HUES6 (cell line): ENCODE measurements at regions not wholly inside any gene's neighbourhood (a gene's known extent, or its start where the extent isn't known, plus 50 kb on each side); places are given as distances from the start of the nearest gene placed in this dataset.

ENCODE experiments used
- H3K27ac ChIP-seq: 2 replicates; pipeline ENCODE4 v1.7.0; 2013; ENCODE audit warnings: low read depth, mild to moderate bottlenecking, low read length, inconsistent platforms
- H3K27me3 ChIP-seq: 2 replicates; pipeline ENCODE4 v1.6.1; 2013; ENCODE audit warnings: low read length; ENCODE audit not compliant: control insufficient read depth, insufficient read depth
- H3K36me3 ChIP-seq: 2 replicates; pipeline ENCODE4 v1.6.1; 2013; ENCODE audit warnings: low read length; ENCODE audit not compliant: control insufficient read depth, insufficient read depth
- H3K4me1 ChIP-seq: 2 replicates; pipeline ENCODE4 v1.6.1; 2013; ENCODE audit warnings: low read length; ENCODE audit not compliant: control insufficient read depth, insufficient read depth
- H3K4me3 ChIP-seq: 2 replicates; pipeline ENCODE4 v1.5.1; 2013; ENCODE audit warnings: low read depth, low read length
- H3K9ac ChIP-seq: one replicate; pipeline ENCODE4 v1.6.1; 2013; ENCODE audit warnings: mild to moderate bottlenecking, low read length
- H3K9me3 ChIP-seq: 2 replicates; pipeline ENCODE4 v1.6.1; 2013; ENCODE audit warnings: low read depth, low read length; ENCODE audit not compliant: control insufficient read depth, insufficient read depth

DNA sequence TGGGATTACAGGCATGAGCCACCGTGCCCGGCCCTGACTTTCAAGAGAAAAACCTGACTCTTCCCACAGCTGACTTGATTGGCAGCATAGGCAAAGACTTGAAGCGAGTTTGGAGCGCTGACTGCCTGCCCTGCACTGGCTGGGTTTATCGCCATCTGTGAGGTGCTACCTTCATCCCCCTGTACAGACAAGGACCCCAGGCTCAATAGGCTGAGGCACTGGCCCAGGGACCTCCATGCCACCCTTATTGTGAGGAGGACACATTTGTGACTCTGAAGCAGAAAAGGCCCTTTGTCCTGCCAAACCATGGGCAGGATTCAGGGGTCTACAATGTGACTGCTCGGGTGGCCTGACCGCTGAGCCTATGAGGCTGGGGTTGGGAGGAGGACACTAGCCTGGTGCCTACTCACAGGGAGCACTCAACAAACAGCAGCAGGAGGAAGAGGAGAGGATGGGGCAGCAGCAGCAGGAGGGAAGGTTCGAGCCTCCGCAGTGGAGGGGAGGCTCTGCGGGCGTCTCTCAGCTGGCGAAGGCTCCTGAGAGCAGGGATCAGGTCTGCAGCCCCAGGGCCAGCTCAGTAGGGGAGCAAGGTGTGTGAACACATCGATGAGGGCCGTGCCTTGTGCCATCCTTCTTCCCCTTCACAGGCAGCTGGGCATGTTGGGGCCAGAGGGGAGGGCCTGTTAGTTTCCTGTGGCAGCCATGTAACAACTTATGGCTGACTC is 72.9 kb upstream of the WNT7B start:
- peaks cover 20% of the 10 kb centered on the region for H3K27me3 ChIP-seq
- no peaks in the 10 kb centered on the region for H3K36me3 ChIP-seq
- no peaks in the 10 kb centered on the region for H3K9me3 ChIP-seq
- H3K4me1 ChIP-seq = peaks cover 11% of the 10 kb centered on the region
- no peak overlapping the region for H3K27ac ChIP-seq
- H3K9ac ChIP-seq = no peak overlapping the region
- no peak overlapping the region for H3K4me3 ChIP-seq

DNA sequence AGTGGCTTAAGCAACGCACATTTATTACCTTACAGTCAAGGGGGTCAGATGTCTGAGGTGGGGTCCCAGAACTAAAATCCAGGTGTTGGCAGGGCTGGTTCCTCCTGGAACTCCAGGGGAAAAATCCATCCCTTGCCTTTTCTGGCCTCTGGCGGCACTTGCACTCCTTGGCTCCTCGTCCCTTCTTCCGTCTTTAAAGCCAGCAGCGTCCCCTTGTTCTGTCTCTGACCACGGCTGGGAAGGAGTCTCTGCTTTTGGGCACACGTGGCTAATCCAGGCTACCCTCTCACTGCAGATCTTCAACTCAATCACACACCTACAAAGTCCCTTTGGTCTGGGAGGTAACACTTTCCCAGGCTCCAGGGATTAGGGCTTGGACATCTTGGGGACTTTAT is 73.5 kb upstream of the WNT7B start:
- Histone ChIP-seq H3K27me3 (peaks cover 14% of the 10 kb centered on the region), H3K27ac (no peak overlapping the region), H3K4me1 (peaks cover 6% of the 10 kb centered on the region), H3K36me3 (no peaks in the 10 kb centered on the region), H3K9me3 (no peaks in the 10 kb centered on the region), H3K9ac (no peak overlapping the region), H3K4me3 (no peak overlapping the region)

GRCh38 chr22:46050916-46051614 is 74.1 kb upstream of the WNT7B start:
- Histone ChIP-seq H3K27ac (no peak overlapping the region), H3K27me3 (peaks cover 8% of the 10 kb centered on the region), H3K4me3 (no peak overlapping the region), H3K36me3 (no peaks in the 10 kb centered on the region), H3K4me1 (peaks cover 5% of the 10 kb centered on the region), H3K9ac (no peak overlapping the region), H3K9me3 (no peaks in the 10 kb centered on the region)

DNA sequence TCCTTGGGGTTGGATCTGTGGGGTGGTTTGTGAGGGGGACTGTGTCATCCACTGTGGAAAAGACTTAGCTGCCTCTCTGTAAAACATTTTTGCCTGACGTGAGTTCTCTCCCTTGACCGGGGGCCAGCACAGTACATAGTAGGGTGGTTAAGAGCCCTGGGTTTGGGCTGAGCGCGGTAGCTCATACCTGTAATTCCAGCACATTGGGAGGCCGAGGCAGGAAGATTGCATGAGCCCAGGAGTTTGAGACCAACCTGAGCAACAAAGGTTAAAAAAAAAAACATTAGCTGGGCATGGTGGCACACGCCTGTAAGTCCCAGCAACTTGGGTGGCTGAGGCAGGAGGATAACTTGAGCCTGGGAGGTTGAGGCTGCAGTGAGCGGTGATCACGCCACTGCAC is 74.7 kb upstream of the WNT7B start:
- H3K27ac ChIP-seq = no peak overlapping the region
- H3K4me1 ChIP-seq = peaks cover 5% of the 10 kb centered on the region
- H3K27me3 ChIP-seq = peaks cover 2% of the 10 kb centered on the region
- no peak overlapping the region for H3K4me3 ChIP-seq
- H3K36me3 ChIP-seq = no peaks in the 10 kb centered on the region
- no peak overlapping the region for H3K9ac ChIP-seq
- H3K9me3 ChIP-seq = no peaks in the 10 kb centered on the region

- H3K27me3 ChIP-seq = no peaks in the 10 kb centered on the region; the same call in none of the 2 replicates
- no peak overlapping the region for H3K9ac ChIP-seq
- peaks cover 5% of the 10 kb centered on the region for H3K4me1 ChIP-seq
- H3K27ac ChIP-seq = no peak overlapping the region
- H3K4me3 ChIP-seq = no peak overlapping the region
- H3K9me3 ChIP-seq = no peaks in the 10 kb centered on the region
- no peaks in the 10 kb centered on the region for H3K36me3 ChIP-seq
These were observed 75.4 kb upstream of the WNT7B start for GRCh38 chr22:46052331-46052771.

DNA sequence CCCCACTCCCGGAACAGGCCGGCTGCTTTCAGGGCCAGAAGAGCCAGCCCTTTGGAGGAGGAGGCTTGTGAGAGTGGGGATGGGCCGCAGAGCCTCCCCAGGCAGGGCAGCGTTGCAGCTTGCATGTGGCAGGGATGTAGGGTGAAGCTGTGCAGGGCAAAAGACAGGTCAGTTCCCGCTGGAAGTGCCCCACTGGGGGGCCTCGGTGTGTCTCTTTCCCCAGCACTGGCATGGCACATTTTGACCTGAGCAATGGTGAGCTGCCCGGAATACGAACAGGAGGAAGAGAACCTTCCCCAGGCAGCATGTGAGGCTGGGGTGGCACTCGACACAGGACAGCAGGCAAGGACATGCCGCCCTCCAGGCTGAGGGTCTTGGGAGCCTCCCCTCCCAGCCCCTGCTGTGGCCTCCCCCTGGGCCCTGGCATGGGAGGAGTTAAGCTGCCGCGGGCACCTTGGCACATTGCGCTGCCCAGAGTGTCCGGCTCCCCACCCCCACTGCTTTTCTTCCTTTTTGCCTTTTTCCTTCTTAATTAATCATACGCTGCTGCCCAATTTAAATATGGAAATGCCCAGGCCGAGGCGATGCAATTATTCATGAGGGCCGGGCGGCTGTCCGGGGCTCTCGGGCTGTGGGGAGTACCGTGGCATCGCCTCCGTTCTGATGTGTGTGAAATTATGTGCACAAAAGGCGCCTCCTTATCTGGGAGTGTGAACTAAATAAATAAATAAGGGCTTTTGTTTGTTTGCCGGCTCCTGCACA is 76.0 kb upstream of the WNT7B start:
- Histone ChIP-seq H3K27me3 (no peaks in the 10 kb centered on the region; the same call in 1 of the 2 replicates), H3K9me3 (no peaks in the 10 kb centered on the region), H3K4me3 (no peak overlapping the region), H3K9ac (no peak overlapping the region), H3K36me3 (no peaks in the 10 kb centered on the region), H3K27ac (no peak overlapping the region), H3K4me1 (peaks cover 5% of the 10 kb centered on the region)

DNA sequence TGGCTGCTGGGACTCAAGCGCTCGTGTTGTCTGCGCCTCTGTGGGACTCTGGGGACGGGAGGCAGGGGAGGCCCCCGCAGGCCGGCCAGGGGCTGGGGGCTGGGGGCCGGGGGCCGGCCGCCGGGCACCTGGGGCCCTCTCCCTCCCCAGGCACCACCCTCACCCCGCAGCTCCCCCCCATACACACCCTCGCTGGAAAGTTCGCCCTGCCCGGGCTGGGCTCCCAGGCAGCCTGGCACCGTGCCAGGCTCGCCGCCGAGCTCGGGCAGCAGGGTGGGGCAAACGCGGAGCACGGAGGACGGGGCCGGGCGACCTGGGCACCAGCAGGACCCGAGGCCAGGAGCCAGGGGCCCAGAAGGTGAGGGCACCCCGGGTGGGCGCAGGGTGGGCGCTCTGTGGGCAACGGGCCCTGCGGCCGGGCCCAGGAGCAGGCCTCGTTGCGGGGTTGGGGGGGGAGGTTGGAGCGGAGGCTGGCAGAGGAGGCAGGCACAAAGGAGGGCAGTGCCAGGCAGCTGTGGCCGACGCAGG is 76.7 kb upstream of the WNT7B start:
- H3K9me3 ChIP-seq = no peaks in the 10 kb centered on the region
- no peak overlapping the region for H3K27ac ChIP-seq
- peaks cover 5% of the 10 kb centered on the region for H3K4me1 ChIP-seq
- no peak overlapping the region for H3K4me3 ChIP-seq
- H3K27me3 ChIP-seq = no peaks in the 10 kb centered on the region; the same call in 1 of the 2 replicates
- H3K9ac ChIP-seq = no peak overlapping the region
- H3K36me3 ChIP-seq = no peaks in the 10 kb centered on the region

- Histone ChIP-seq H3K27me3 (no peaks in the 10 kb centered on the region; the same call in 1 of the 2 replicates), H3K9ac (no peak overlapping the region), H3K9me3 (no peaks in the 10 kb centered on the region), H3K4me3 (no peak overlapping the region), H3K4me1 (peaks cover 5% of the 10 kb centered on the region), H3K27ac (no peak overlapping the region), H3K36me3 (no peaks in the 10 kb centered on the region)
These were observed 77.4 kb upstream of the WNT7B start for GRCh38 chr22:46054091-46055073.

DNA sequence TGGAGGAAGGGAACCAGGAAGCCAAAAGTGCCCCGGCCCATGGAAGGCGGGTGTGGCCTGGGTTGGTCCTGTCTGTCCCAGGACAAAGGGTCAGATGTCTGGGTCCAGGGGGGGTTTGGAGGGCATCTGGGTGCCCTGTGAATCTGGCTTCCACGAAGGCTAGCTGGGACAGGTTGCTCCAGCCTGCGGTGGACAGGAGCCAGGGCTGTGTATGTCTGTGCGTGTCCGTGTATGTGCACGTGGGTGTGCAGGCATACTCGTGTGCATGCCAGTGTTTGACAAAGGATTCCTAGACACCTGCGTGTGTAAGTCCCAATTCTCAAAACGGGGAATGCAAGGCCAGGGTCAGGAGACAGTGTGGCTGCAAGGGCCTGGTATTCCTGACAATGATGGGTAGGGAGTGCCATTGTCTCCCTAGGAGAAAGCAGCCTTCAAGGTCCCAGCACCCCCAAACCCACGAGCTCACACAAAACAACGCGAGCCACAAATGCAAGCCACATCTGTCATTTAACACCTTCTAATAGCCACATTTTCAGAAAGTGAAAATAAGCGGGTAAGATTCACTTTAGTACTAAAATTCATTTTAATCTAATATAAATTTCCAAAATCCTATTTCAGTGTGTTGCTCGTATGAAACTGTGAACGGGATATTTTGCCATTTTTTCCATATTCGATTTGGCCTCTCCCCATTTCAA is 78.4 kb upstream of the WNT7B start:
- H3K27me3 ChIP-seq = no peaks in the 10 kb centered on the region; the same call in 1 of the 2 replicates
- no peak overlapping the region for H3K4me3 ChIP-seq
- no peaks in the 10 kb centered on the region for H3K9me3 ChIP-seq
- H3K4me1 ChIP-seq = peaks cover 5% of the 10 kb centered on the region
- H3K27ac ChIP-seq = no peak overlapping the region
- H3K9ac ChIP-seq = no peak overlapping the region
- no peaks in the 10 kb centered on the region for H3K36me3 ChIP-seq
